Activated gamma-delta T cell (primary cell): ENCODE measurements at regions not wholly inside any gene's neighbourhood (a gene's known extent, or its start where the extent isn't known, plus 50 kb on each side); places are given as distances from the start of the nearest gene placed in this dataset.

ENCODE experiments used
- DNase-seq: peaks from one replicate; lab custom pipeline; 2025; lab: John Stamatoyannopoulos, UW

DNA sequence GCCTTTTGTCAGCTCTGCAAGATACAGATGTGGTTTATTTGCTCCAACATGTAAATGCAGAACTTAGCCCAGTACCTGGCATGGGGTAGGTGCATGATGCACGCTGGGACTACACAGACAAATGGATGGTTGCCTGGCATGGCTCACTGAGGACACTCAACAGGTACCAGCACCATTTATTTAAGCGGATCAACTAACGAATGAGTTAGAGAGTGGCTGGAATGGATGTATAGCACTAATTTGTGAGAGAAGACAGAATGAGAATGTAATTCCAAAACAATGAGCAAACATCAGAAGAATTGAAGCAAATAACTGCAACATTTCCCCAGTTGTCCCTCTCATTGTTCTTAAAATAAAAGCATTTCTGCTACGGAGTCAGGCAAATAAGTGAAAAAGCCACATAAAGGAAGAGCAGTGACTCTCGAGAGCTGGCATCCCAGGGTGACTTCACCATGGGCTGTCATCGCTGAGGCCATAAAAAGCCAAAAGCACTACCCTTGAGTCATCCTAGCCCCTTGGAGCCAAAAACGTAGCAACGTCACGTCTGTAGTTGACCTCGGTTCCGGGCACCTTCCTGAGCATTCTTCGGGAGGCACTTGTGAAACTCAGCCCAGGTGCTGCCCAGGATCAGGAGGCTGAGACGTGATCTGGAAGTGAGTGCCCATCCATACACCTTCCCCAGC, 290.3 kb downstream of the NSG2 start:
- DNase-seq: no peak

DNA sequence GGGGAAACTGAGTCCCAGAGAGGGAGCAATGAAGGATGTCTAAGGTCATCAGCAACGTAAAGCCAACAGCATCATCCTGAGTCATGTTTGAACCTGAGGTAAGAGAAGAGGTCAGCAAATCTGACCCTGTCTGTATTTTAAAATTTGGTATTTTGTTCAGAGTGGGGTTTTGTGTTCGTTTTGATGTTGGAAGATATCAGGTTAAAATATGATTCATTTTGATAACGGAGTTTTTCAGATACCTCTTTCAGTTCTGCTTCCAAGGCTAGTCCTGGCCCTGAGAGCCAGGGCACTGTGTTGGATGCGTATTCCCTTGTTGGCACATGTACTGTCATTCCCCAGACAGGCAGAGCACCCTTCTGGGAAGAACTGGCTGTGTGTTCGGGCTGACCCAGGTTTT, 291.0 kb downstream of the NSG2 start:
- no peak for DNase-seq

DNA sequence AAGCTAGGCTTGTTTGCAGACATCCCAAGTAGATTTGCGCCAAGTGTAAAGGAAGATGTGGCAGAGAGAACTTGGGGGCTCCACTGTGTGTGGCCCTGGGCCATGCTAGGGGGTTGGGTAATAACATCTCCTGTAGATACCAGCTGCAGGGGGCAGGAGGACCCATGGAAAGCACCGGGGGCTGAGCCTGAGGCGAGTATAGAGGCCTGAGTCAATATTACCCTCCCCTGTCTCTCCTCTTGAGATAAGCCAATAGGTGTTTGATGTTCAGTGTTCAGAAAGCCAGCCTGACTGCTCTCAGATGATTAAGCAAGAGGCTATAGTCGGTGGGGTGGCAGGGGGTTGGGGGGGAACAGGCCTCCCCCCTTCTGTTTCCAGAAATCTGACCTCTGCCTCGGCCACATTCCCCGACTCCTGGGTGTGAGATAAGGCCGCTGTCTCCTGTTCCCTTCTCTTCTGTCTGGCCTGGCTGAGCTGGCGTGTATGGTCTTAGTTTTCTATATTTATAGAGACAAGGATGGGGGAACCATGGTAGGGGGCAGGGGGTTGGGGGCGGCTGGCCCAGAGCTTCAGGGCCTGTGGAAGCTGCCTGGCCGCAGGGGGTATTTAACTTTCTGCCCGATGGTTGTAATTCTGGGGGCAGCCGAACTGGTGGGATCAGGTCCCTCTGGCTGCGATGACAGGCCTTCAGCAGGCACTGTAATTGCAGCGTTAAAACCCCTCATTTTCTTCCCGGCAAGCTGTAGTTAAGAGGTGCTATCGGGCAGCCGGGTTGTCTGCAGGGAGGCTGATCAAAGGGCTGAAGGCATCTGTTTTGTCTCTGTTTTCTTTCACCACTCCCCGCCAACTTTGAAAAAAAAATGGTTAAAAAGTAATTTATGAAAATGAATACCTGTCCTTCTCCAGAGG, 292.0 kb downstream of the NSG2 start:
- no peak for DNase-seq

DNA sequence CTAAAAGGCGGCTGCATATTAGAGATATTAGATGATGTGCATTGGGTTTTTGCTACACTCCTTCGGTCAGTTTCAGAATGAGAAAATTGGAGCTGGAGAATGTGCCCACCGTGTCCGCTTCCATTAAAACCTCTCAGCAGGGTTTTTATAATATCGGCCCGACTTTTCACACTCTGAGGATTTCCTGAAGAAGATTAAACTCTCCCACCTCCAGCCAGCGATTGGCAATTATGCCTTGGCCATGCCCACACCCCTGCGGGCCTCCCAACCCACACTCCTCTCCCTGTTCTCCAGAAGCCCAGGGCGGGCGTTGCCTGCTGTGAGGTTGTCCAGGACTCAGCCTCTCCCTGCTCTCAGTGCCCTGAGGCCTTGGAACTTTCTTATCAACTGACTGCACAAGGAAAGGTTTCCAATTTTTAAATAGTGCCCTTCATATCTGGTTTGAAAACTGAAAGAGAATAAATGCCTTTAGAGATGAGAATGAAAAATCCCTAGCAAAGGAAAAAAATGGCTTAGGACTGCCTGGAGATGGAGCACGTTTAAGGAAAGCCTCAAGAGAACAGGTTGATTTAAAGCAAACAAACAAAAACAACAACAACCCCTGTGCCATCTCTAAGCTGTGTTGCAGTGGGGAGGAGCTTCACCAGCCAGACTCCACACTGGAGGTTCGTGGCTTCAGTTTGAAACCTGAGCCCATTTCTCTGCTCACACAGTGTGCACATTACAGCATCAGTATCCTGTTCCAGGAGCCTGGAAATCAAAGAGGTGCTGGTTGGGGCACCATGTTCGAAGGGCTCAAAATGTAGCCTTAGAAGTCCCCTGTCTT, 292.9 kb downstream of the NSG2 start:
- no peak for DNase-seq

DNA sequence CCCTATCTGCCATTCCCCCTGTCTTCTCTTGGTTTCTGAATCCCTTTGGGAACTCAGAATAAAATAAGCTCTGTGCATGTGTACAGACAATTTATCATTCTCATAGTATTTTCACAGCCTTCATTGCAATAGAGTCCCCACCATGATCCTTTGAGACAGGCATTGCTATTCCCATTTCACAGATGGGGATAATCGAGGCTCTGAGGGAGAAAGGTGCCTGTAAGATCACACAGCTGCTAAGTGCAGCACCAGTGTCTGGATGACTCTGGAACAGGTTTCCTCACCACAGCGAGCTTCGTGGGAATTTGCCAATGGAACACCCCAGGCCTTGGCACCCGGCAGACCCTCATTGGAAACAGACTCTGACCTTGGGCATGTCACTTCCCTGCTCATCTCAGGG, 293.6 kb downstream of the NSG2 start:
- no peak for DNase-seq

DNA sequence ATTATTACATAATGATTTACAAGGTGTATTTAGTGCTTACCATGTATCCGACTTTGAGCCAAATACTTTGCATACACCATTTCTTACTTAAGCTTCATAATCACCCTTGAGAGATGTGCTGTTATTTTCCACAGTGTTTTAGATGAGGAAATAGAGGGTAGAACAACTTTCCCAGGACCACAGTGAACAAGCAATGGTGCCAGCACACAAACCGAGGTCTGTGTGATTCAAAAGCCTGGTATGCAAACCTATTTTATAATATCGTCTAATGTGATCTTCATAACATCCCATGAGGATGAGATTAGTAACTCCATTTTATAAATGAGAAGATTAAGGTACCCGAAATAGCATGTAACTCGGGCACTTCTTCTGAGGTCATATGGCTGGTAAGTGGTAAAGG, 294.7 kb downstream of the NSG2 start:
- DNase-seq: no peak

DNA sequence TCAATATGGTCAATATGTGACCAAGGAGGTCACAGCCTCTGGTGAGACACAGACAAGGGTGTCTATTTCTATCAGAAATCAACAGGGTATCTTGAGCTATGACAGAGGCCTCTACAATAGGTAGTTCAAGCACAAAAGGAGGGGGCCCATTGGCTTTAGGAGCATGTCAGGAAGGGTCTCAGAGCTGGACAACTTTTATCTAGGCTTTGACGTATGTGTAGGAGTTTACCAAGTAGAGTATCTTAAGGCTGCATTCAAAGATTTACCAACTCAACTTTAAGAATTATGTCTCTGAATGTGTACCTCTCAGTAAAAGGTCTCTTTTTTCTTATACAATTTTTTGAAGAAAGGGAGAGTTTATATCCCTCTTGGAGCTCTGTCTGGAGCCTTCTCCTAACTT, 297.2 kb downstream of the NSG2 start:
- DNase-seq: no peak

DNA sequence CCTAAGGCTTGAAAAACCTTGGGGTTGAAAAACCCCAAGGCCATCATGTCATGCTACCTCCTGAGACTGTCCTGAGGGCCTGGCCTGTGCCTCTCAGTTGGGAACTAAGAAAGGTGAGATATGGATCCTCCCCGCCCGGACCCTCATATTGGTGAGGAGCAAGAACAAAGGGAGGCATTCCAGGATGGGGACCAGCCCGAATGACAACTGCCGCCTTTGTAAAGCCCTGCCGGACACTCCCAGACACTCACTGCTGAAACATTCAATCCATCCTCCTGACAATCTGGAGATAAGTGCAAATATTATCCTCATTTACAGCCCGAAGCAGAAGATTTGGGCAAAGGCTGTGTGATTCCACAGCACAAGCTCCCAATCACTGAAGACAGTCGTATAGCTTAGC, 298.3 kb downstream of the NSG2 start:
- DNase-seq: no peak

DNA sequence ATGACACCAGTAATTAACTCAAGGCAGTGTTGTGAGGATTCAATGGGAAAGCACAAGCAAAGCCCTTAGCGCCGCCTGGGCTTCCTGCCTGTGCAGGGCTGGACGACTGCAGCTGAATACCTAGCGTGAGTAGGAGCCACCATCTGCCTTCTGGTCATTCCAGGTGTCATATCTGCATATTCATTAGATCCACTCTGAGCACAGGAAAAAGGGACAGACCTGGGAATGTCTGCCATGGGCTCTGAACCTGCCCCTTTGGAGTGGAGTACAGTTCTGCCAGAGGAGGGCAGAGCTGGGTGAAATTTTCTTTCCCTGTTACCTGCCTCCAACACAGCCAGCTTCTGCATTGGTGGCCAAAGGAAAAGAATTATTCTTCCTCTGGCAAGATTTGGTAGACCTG, 298.8 kb downstream of the NSG2 start:
- DNase-seq: no peak

DNA sequence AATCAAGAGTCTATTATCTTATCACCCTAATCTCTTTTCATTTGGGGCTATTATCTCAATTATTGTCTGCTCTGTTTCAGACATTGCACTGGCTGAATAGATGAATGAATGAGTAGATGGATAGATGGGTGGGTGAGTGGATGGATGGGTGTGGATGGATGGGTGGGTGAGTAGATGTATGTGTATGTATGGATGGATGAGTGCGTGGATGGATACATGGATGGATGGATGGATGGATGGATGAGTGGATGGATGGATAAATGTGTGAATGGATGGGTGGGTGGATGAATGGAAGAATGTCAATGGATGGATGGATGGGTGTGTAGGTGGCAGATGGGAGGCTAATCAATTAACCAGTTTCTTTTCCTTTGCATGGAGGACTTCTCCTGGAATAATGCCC, 301.7 kb downstream of the NSG2 start:
- no peak for DNase-seq

DNA sequence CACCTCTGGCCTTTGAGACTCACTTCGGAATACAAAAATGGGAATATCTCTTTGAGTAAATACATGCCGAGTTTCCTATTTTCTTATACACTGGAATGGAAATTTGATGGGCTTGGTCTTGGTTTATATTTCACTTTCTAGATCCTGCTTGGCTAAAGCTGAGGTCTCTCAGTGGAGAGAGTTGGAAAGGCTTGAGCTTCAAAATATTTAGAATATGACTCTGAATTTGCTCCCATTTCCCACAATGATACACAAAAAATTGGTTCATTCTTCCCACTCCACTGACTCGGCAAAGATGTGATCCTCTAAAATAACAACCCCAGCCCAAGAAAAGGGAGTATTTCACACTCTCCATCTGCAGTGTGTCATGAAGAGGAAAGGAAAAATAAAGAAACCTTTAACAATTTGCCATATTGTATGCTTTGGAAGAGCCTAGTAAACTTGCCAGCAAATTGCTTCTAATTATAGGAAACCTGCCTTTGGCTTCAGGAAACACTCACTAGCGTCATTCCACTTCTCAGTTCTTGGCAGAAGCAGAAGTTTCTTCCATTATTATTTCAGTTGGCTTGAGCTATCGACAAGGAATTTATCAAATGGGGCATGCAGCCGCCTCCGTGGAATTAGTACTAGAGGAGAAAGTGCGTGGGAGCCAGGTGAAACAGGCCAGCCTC, 302.9 kb downstream of the NSG2 start:
- DNase-seq: no peak

DNA sequence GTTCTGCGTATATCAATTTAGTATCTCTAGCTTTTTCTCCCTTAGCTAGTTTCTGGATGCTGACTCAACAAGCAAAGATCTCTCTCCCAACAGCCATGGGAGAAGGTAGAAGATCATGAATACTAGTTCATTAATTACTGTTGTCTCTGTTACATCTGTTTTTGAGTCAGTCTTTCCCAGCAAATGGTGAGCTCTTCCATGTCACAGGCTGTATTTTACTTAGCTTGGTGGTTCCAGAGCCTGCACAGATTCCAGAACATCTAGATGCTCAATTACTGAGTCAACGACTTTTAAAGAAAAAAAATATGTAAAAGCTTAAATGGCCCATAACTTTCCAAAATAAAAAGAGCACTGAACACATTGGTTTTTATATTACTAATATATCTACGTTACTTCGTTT, 307.2 kb downstream of the NSG2 start:
- DNase-seq: no peak

DNA sequence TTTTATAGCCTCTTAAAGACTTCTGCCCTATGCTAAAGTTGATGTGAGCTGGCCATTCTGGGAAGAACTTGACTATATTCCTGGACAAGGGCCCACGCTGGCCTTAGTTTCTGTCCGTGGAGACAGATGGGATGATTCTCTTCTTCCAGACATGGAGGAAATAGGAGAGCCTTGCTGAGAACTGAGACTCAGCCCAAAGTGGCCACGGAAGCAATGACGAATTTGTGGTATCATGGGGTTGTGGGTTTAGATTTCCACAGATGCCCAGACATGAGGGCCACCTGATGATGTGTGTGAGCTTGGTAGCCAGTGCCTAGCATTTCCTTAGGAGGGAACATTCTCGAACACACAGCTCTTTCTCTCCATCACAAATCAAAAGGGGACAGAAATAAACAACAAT, 309.1 kb downstream of the NSG2 start:
- no peak for DNase-seq

DNA sequence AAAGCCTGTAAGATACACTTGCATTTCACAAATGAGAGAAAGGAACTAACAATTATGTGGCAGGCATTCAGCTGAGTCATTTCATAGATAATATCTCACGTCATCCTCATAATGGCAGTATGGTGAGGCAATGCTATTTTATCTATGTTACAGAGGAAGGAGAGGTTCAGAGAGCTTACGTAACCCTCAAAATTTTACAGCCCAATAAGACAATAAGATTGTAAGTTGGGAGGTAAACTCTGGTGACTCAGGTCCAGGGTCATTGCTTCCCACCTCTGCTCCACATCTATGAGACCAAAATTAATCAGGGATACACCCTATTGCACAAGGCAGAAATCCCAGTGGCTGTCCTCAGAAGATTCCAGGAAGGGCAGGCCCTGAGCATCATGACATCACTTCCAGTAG, 309.7 kb downstream of the NSG2 start:
- no peak for DNase-seq

DNA sequence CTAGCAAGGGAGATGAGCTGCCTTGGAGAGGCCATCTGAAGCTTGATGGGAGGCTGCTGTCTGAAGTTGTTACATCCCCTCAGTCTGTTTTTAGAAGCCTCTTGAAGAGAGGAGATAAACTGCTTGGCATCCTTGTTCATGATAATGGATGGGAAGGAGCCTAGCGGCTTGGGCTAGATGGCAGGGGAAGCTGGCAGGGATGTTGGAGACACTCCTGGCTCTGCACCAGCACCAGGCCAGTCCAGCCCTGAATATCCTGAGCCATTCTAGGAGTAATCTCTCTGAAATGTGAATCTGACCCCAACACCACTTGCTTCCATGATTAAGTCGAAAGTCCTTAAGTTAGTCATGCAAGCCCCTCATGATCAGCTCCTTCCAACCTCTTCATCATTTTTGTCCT, 310.5 kb downstream of the NSG2 start:
- no peak for DNase-seq

DNA sequence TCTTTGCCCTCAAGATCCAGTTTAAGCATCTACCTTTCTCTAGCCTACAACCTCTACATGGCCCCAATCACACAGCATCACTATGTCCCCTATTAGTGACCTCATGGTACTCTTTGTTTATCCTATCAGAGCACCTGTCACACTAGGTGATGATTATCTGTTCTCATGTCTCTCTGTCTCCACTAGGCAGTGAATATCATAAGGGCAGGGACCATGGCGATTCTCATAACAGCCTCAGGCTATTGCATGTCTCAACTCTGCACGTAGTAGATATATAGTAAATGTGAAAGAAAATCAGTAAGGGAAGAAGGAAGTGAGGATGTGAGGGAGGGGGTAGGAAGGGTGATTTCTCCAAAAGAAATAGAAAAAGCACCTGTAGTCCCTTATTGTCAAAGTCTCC, 311.0 kb downstream of the NSG2 start:
- DNase-seq: no peak

DNA sequence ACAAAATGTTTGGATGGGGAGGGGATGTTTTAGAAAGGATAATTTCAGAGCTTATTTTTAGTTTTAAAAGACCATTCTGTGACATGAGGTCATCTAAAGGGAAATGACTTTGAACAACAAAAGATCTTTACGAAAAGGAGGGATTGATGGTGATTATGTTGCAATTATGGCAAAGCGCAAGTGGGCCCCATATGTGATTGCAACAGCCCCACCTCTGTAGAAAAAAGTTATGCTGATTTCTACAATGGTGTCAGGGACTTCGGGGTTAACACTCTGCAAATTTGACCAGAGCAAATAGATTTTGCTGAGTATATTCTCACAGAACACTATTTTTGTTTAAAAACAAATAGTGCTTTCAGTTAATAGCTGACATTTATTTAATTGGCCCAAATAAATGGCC, 312.8 kb downstream of the NSG2 start:
- no peak for DNase-seq

DNA sequence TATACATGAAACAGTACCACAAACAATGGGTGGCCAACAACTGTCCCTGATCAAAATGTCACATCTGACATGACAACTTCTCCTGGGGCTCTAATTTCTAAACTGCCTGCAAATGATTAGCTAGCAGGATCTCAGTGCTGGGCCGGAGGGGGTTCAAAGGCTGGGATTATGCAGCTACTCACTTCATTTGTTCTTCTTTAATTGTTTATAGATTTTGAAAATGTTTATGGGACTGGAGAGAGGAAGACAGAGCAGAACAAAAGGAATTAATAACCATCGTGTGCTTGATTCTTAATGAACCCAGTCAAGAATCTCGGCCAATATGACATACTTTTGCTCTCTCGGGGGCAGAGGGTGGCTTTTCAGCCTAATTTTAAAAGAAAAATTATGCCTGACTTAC, 313.6 kb downstream of the NSG2 start:
- DNase-seq: no peak

DNA sequence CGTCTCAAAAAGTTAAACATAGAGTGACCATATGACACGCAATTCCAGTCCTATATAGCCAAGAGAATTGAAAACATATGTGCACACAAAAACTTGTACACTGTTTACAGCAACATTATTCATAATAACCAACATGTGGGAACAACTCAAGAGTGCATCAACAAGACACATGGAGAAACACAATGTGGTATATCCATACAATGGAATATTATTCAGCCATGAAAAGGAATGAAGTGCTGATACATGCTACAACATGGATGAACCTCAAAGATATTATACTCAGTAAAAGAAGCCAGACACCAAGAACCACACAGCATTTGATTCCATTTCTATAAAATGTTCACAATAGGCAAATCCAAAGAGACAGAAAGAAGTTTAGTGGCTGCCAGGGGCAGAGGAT, 317.0 kb downstream of the NSG2 start:
- no peak for DNase-seq

DNA sequence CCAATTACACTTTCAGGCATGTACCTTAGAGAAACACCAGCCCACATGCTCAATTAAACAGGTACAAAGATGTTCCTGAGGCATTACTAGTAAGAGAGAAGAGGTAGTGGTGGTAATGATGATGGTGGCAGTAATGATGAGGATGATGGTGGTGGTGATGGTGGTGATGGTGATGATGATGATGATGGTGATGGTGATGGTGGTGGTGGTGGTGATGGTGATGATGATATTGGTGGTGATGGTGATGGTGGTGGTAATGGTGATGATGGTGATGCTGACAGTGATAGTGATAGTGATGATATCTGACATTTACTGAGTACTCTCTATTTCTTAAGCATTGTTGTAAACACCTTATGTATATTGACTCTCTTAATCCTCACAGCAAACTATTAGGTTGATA, 318.4 kb downstream of the NSG2 start:
- DNase-seq: no peak

DNA sequence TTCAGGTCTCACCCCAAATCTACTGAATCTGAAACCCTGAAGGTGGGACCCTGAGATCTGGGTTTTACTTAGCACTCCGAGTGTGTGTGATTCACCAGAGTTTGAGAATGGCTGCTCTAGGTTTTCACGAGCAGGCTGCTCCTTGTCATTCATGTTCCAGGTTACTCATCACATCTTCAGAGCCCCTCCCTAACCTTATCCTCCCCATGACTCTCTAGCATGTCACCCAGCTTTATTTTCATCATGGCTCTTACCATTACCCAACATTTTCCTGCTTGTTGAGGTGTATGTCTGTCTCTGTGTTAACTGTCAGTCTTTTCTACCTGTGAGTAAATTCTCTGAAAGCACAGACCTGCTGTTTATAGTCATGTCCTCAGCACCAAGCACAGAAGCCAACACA, 319.2 kb downstream of the NSG2 start:
- DNase-seq: no peak

DNA sequence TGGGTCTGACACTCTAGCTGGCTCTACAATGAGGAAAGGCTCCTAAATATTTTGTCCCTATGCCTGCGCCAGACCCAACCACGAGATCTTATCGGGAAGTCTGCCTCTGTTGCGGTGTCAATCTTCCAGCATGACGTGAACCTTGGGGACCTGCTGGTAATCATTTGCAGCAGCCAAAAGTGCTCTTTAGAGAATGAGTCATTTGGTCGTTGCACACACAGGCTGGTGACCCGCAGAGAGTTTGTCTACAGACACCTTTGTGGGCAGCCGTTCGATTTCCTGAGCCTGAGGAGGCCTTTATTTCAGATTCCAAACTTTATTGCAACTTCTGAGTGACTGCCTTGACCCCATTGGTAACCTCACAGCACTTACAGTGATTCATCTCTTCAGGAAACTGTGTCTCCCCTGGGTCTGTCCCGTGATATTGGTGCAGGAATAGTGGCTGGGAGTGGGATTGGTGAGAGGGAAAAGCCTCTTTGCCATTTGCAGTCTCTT, 326.1 kb downstream of the NSG2 start:
- no peak for DNase-seq
